HG03066 (cell line): ENCODE measurements at regions not wholly inside any gene's neighbourhood (a gene's known extent, or its start where the extent isn't known, plus 50 kb on each side); places are given as distances from the start of the nearest gene placed in this dataset.

Source experiments
- ATAC-seq: cut with Tn5 transposase; IDR thresholded peaks from one replicate; pipeline ENCODE4 v1.9.1; 2021; ENCODE audit warnings: low read depth; ENCODE audit not compliant: unreplicated experiment

DNA sequence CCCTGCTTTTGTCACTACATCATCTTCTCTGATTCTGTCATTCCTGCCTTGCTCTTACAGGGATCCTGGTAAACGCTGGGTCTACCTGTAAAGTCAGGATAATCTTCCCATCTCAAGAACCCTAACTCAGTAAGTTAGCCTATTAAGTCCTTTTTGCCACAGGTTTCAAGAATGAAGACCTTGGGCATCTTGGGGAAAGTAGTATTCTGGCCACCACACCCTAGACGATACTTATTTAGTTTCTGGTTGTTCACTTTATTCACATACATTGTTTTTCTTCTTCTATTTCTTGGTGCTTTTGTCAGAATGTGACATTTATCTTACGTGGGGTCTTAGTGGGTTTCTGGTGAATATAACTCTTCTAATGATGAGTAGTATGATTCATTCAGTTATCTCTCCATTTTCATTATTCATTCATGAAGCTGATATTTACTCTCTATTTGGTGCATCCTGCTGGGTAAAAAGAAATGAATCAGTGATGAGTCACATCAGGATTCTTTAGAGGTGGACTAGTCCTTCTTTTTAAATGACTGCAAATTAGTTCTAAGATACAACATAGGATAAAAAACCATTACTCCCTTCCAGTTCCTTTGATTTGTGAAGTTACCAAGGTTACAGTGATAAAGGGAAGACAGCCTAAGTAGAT is 514.4 kb upstream of the B3GALT2 start:
- no peak for ATAC-seq

DNA sequence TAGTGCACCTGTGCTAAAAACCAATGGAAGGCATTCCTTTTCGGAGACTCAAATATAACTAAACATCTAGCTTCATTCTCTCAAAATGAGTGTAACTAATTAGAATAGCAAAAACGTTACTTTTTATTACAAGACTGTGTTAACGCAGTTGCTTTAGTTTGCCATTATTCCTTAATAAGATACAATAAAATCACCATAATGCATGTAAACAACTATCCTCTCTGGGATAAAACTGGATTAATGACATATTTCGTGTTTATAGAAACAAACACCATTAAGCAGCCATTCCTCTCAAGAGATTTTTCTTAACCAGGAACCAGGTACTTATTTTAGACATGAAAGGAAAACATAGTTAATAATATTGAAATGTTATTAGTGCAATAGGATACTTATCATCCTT is 512.8 kb upstream of the B3GALT2 start:
- no peak for ATAC-seq

DNA sequence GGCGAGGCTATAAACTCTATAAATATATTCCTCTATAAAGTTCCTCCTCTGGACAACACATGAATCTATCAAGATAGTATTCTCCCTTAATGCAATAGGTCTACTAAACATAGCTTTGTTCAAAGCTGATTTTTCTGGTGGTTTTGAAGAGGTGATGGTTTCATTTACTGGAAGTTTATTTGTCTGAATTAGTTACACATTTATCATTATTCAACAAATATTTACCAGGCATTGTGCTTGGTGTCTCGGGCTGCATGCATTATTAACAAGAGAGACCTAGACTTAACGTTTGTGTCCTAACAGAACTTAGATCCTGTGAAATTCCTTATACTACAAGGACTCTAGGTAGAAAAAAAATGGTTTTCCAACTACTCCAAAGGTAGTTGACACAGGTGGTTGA is 511.4 kb upstream of the B3GALT2 start:
- ATAC-seq = no peak

DNA sequence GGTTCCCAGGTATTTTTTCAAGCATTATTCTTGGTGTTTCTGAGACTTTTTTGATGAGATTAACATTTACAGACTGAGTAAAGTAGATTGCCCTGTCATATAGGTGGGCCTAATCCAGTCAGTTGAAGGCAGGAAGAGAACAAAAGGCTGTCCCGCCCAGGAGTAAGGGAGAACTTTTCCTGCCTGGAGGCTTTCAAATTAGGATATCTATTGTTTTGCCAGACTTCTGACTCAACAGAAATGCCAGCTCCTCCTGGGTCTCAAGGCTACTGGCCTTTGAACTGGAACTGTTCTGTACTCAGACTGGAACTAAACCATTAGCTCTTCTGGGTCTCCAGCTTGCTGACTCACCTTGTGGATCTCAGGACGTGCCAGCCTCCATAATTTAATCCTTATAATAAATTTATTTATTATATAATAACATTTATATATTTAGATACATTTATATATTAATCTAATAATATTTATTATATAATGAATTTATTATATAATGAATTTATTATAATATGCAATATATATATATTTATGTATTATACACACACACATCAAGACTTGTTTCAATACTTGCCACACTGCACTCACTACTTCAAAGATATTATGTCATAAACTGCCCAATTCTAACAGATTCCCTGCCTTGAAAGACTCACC is 510.8 kb upstream of the B3GALT2 start:
- ATAC-seq = no peak

DNA sequence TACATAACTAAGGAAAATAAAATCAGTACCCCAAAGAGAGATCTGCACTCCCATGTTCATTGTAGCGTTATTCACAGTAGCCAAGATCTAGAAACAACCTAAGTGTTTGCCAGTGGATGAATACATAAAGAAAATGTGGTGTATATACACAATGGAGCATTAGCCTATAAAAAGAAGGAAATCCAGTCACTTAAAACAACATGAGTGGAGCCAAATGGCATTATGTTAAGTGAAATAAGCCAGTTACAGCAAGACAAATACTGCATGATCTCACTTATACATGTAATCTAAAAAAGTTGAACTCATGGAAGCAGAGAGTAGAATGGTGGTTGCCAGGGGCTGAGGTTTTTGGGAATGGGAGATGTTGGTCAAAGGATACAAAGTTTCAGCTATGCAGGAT is 508.3 kb upstream of the B3GALT2 start:
- ATAC-seq = no peak

DNA sequence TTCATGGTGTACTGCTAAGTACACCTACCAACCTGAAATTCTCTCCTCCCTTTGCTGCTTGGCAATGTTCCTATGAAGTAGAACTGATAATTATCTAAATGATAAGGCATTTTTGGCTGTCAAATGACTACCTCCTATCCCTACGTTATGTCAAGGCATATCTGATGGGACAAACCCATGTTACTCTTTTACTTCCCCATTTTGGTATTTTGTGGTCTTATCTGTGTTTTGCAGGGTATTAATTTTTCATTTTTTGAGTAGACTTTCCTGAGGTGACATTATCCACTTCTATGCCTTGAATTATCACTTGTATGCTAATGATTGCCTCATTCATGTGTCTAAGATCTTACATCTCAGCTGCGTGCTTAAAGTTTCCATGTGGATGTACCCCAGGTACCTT is 499.6 kb upstream of the B3GALT2 start:
- ATAC-seq = no peak

DNA sequence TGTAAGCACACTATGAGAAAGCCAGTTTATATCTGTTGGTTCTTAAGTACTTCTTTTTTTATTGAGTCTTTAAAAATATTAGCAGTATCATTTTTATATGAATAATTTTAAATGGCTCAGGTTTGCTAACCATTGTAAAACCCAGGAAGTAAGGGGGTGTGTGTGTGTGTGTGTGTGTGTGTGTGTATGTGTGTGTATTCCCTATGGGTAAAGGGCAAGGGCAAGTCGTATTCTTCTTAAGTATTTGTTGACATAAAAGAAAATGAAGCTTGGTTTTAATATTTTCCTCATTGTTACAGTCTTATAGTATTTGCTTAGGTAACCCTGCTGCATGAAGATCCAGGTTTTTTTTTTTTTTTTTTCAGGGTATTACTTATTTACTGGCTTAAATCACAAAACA is 495.0 kb upstream of the B3GALT2 start:
- ATAC-seq = no peak

DNA sequence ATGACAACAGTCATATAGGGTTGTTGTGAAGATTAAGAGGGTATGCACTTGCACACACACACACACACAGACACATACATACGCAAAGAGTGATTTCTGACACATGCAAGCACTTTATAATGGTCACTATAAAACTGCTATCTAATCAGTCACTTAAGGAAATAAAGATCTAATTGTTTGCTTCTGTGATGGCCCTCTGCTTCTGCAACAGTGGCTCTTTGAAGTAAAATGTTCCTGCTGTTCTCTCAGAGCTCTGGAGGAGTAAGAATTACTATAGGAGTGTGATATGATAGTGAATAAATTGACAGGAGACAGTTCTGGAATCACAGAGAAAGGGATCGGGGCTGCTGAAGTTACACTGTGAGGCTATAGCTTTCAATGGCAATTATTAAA is 494.5 kb upstream of the B3GALT2 start:
- ATAC-seq = no peak

DNA sequence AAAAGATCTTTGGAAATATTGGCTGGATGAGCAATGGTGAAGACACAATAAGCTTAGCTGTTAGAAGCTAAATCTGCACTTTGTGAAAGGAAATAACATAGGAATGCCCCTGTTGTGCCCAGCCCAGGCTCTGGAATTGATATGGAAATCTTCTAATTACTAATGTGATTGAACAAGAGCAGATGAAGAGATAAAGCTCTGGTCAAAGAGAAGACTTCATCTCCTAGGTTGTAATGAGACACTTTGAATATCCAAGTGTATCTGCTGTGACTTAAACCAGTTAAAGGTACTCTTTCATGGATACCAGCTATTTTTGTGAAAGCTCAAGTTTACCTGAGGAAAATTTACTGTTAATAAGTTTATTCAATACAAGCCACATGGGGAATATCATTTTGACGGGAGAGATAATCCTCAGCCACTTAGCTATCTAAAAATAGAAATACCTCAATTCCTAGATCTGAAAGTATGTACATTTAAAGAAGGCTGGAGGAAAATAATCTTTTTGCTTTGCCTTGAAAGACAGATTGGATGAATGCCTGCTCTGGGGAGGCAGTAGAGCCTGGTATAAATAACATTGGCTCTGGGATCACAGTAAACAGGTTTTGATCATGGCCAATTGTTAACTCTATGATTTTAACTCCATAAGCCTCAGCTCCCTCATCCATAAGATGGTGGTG is 494.0 kb upstream of the B3GALT2 start:
- no peak for ATAC-seq

DNA sequence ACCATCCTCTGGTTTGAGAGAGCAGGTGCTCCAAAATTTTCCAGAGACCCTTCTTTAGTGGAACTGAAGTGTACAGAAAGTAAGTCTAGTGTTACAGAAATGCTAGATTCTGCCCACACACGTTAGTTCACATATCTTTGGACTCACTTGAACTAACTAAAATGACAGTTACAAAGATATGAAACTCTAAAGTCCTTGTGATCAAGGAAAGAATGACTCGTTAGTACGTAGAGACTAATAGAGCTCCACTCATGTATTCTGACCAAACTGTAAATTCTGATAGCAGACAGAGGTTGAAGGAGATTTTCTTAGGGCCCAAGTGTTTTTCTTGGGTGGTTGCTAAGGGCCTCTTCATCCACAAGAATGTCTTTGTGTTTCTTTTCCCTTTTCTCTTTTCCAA is 491.5 kb upstream of the B3GALT2 start:
- no peak for ATAC-seq

DNA sequence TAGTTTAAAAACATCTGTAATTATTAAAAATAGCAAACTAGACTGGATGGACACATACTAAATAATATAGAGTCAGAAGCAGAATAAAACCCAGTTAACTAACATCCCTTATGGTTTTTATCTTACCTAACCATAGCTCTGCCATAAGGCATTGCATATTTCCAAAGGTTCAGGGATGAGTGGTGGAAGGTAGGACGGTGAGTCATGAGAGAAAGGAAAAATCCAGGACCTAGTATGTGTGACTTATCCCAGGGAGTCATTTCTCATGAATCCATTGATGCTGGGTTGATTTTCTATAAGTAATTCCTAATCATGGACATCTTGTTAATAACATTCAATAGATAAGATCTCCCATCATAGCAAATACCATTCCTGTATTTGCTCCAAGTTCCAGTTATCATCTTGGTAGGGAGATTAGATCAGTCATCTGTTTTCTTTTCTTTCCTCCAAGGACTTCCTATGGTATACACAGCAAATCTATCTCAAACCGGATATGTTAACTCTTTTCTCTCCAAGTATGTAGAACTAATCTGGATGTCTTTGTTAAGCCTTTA is 490.7 kb upstream of the B3GALT2 start:
- no peak for ATAC-seq

DNA sequence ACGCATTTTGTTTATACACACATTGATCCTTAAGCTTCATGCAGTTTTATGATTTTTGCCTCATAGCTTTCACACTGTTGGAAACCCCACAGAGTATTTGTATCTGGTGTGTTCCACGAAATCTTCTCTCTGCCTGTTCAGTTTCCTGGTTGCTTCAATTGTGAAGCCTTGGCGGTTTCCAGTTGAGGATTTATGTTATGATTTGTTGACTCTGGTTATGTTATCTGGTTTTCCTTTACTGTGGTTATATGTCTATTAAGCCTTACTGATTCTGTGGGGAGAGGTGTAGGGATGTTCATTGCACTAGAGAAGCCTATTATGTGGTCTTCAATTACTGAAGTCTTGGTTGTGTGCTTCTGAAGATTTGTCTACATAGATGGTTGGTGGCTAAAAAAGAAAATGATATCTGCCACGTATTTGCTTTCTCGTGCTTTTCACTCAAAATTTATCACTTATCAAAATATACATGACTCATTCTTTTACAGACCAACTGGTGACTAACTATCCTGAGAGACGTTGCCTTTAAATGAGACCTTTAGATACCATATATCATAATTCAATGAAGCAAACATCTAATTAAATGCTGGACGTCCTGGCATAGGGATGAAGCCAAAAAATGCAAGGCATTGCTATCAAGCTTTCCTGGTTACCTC is 488.0 kb upstream of the B3GALT2 start:
- no peak for ATAC-seq

DNA sequence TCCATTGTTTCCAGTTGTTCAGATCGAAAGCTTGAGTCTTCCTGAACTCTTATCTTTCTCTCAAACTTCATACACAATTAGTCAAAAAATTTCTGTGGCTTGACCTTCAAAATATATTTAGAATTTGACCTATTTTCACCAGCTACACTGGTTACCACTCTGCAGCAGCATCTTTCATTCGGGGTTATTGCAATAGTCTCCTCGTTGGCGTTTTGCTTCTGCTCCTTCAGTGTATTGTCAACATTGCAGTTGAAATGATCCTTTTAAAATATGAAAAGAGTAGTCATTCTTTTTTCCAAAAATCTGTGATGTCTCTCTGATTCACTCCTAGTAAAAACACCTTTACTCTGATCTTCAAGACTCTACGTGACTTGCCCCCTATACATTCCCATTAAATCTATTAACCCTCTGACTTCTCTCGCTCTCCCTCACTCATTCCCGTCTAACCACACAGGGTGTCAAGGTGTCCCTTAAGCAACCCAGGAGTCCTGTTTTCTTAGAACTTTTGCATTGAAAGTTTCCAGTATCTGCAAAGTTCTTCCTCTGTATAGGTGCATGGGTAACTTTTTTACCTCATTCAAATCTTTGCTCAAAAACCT is 480.2 kb upstream of the B3GALT2 start:
- no peak for ATAC-seq

DNA sequence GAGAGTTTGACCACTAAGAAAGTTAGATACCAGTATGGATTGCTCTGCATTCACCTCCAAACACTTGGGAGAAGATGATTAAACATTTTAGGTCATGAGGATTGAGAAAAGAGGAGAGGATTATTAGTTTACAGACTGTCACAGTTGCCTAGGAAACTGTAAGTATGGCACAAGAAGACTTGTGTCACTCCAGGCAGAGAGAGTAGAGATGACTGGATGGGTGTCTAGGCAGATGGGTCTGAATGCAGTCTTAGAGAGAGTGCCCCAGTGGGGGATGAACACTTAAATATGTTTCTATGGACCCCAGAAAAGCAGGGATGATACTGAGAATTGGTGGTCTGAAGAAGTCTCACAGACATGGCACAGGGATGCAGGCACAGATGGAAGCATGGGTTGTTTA is 477.6 kb upstream of the B3GALT2 start:
- no peak for ATAC-seq

DNA sequence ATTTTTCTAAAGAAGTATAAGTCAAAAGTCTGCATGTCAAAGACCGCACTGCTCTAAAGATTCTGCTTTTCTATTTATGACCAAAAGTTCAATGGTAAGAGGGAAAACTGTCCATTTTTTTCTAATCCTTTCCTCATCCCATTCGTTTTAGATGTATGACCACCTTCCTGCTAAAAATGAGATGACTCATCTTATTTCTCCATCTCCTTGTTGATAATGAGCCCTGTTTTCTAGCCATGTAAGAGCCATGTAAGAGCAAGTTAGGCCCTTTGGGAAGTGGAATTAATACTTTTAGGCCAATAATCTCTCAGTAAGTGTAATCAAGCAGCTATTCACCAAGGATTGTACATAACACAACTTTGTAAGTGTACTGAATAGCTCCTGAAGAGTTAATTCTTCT is 475.6 kb upstream of the B3GALT2 start:
- no peak for ATAC-seq

DNA sequence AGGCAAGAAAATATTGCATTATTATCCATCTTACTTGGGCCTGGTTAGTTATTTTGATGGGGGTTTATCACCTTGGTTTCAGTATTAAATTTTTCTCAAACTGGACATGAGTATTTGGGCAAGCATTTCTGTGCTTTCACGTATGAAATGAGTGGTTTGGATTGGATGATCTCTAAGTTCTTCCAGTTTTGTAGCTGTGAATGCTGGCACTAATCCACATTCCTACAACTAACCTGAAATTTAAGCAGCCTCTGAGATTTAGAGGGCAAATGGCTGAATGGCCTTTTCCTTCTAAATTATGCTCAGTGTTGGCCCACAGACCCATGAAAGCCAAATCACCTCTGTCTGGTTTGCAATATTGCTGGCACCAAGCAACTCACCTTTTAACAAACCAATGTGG is 475.0 kb upstream of the B3GALT2 start:
- no peak for ATAC-seq

DNA sequence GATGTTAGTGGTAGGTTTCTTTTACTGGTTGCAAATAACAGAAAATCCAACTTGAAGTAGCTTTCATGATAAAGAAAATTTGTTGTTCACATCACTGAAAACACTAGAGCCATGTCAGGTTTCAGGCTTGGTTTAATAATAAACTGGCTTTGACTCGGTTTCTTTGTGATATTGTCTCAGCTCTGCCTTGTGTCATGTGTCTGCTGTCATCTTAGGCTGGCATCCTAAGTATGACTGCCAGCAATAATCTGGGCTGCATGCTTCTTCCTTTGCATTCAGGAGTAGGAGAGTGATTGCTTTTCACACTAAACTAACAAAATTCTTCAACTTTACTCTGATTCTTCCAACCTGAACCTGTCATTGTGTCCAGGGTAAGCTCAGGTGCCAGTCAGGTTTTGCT is 474.0 kb upstream of the B3GALT2 start:
- no peak for ATAC-seq

DNA sequence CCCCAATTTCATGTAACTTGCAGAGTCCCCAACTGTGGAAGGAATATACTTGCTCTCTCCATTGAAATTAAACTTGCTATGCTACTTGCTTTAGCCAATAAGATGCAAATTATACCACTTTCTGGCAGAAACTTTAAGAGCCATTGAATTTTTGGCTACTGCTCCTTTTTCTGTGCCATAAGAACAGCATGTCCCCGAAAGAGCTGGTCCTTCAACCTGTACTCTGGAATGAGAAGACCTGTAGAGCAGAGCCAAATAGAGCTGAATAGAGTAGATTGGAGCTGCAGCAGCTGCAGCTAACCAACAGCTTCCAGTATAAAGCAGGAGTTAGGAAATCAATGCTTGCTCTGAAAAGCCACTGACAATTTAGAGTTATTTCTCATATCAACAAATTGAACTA is 472.3 kb upstream of the B3GALT2 start:
- no peak for ATAC-seq

DNA sequence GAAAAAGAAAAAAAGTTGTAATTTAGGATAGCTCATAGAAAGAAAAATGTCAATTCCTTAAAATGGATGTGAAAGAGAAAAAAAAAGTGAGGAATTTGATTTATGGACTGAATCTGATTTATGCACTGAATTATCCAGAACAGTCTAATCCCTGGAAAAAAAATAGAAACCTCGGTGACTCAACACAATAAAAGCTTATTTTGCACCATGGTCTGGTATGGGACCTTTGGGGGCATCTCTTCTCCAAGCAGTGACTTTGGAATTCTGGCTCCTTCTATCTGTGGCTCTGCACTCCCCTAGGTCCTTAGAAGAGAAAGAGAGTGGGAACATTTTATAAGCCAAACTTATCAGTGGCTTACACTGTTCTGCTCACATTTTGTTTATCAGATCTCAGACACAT is 471.7 kb upstream of the B3GALT2 start:
- no peak for ATAC-seq

DNA sequence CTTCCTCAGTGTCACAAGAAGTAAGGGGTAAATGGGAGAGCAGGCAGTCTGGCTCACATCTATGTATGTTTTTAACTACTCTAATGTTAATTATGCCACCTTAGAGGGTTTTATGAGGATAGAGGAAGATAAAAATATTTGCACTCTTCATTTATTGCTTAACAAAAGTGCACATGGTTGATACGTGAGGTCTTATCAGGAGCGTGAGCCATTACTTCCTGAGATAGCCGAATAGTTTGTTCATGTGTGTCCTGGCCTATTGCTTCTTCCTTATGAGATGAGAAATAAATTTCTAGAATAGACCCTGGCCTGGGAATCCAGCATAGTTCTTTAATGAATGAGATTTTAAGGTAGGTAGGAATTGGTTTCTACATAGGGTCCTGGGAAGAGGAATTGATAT is 471.1 kb upstream of the B3GALT2 start:
- no peak for ATAC-seq

DNA sequence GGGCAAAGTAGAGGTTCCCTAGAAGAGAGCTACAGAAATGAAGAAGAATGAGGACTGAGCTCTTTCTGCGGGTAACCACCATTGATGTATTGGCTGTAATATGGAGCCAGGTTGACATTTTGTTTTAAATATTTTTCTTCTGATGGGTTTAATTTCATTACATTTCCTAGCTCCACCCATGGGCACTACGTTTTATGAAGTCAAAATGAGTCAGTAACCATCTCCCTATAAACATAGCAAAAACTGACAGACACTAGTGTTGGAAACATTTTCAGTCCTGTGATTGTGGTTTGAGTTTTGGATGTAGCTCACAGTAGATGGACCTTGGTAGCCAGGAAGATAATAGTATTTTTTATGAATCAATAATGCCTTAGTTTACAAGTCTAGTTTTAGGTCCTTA is 470.4 kb upstream of the B3GALT2 start:
- ATAC-seq = no peak
